HG02852 (cell line): ENCODE measurements at regions not wholly inside any gene's neighbourhood (a gene's known extent, or its start where the extent isn't known, plus 50 kb on each side); places are given as distances from the start of the nearest gene placed in this dataset.
A peak's percentile ranks its signal among the peaks of the same experiment; 100 is the strongest.

Source experiments
- ATAC-seq: cut with Tn5 transposase; IDR thresholded peaks from one replicate; pipeline ENCODE4 v1.9.1; 2021; ENCODE audit warnings: mild to moderate bottlenecking, moderate library complexity; ENCODE audit not compliant: unreplicated experiment

DNA sequence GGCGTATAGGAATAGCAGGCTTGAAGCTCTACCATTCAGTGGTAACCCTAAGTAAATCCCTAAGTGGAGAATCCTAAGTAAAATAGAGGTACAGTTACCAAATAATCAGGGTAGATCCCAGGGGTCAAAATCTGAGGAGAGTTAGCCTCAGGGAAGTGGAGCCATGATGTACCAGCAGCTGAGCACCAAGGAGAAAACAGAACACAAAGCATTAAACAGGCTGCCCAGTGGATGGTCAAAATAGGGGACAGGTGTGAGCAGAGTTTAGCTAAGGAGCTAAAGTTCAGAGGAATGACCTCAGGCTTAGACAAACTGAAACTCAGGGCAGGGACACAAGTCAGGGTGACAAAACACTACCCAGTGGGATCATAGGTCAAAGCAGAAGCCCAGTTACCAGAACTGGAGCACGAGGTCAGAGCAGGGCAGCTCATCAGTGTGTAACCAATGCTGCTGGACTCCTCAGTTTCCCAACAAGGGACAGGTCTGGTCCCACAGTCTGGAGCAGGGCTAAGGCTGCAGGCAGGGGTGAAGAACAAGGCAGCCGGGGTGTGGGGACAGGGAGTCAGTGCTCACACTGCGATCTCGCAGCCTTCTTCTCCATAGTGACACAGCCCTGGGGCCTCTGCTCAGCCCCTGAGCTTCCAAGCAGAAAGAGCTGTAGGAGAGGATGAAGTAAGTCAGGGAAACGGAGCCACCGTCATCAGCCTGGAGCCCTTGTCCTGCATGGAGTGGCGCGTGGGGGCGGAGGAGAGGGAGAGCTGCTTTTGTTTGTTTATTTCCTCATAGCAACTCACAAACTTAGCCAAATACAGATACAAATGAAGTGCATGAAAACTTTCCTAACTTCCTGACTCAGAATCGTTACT, 264.0 kb downstream of the MREG start:
- ATAC-seq: no peak

DNA sequence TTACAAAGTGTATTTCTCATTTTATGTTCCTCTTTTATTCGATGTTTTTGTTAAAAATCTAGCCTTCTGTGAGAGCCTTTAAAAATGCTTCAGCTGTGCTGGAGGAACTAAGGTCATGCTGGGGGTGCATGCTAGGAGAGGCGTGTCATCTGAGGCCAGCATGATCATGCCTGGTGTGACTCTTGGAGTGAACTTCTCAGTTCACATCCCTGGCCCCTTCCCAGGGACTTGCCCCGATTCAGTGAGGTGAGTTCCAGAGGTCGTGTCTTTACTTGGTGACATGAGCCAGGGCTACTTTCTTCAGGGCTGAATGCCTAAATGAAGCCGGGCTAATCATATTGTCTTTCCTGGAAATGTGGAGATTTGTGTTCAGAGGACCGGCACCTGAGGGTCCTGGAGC, 264.9 kb downstream of the MREG start:
- no peak for ATAC-seq

DNA sequence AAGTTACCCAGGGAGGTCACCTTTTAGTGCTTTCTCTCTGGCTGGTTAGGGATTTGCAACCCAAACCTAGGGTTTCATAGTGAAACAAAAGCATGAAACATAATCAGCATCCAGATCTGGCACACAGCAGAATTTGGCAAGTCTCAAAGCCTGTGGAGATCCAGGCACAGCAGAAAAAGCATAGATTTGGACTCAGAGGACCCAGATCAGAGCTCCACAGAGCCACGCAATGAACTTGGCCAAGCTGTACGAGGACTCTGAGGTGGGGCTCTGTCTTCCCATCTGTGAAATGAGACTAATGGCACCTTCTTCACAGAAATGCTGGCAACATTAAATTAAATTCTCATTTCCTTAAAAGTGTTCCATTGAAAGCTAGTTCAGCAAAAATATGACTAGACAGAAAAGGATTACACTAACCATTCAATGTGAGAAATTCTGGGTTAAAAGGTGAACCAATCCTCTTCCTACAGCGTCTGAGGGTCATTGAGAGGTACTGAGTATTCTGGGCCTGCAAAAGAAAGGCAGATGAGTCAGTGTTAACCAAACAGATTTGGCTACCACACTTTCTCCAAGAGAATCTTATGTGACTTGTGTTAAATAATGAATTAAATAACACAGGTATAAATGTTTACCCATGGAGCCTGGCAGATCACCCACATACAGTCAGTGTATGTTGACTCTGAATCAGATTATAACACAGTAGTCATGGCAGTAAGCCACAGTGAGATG, 266.3 kb downstream of the MREG start:
- no peak for ATAC-seq

DNA sequence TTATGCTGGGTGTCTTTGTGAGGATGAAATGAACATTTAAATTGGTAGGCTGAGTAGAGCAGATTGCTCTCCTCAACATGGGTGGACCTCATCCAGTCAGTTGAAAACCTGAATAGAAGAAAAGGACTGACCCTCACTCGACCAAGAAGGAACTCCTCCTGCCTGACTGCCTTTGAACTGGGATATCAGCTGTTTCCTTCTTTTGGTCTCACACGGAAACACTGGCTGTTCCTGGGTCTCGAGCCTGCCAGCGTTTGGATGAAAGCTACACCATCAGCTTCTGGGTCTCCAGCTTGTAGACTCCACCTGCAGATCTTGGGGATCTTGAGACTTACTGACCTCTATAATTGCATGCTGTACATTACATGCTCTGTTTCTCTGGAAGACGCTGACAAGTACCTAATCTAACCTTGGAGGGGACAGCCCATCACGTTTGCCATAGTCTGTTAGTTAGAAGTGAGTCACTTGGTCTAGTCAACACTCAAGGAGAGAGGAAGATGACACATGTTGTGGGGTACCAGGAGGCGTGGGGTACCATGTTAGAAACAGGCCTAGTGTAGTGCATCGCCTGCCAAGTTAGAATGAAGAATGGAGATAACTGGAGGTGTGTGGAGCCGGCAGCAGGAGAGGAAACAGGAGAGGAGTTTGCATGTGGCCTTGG, 267.0 kb downstream of the MREG start:
- no peak for ATAC-seq

DNA sequence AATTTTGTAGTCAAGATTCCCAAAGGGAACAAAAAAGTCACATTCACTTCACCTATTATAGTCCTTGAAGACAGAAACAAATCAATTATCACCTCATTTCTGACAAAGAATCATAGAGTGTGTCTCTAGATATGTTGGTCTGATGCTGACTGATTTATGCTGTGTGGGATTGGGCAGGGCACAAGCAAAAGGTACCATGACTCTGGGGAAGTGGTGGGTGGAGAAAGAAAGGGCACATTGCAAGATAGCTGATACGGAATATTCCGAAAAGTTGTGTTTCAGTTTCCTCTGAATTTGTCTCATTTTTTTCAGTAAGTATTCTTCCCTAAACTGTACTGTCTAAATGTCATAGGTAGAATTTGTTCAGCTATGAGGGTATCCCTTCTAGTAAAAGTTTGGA, 268.0 kb downstream of the MREG start:
- no peak for ATAC-seq

DNA sequence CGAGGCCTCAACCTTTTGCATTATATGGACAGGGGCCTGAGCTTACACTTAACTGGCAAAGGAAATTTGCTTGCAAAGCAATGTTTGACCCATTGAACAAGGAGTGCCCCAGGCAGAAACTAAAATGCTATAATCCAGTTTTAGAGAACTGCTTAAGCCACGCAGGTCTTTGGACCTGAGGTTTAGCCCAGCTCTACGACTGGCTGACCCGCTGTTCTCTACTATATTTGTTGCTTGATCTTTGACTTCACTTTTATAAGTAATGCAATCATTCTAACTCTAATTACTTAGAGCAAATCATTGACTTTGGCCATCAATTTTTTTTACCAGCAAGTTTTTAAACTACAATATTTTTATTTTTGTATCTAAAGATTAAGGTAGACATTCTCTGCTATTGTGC, 268.8 kb downstream of the MREG start:
- ATAC-seq: no peak

DNA sequence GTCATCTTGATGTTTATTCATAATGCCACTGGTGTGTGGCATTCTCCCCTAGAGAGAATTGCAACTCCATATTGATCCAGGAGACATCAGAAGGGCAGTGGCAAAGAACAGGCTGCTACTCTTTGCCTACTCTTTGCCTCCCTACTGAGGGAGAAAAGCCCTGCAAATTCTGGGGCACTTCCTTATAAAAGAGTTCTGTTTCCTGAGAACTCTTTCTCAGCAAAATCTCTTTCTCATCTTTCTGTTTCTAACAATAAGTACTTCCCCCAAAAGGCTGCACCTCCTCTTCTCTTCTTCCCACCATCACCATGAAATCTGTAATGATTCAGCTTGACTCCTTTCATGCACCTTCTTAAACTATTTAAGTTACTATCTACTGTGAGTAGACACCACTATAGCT, 270.3 kb downstream of the MREG start:
- ATAC-seq: no peak

DNA sequence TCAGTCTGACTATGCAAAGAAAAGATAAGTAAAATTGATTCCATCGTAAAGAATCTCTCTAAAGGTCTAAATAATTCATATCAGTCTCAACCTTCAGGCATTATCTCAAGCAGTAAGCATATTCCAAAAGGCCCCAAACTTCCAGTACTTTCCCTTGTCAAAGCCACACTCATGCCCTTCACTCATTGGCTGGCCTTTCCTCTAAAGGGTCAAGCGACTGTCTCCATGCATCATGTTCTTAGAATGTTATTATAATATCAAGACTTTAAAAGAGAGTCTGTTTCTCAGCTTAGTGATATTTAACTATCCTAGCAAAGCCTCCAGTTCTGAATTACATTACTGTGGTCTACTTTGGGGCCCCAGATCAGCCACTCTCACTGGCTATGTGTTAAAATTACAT, 271.3 kb downstream of the MREG start:
- ATAC-seq: no peak

DNA sequence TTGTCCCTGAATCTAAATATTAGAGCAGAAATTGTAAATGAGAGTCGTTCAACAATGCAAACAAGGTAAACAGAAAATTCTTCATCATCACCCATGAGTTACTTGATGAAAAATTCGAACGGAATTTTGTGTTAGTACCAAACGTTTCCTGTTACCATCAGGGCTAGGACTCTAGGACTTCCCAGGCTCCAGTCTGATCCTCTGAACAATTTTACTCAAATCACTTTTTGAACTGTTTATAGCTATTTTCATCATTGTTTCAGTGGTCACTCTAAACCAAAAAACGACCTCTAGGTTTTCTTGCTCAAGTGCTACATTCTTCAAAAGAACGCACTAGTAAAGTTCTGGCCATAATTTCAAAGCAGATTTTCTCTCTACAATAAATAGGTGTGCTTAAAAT, 273.3 kb downstream of the MREG start:
- ATAC-seq: no peak

DNA sequence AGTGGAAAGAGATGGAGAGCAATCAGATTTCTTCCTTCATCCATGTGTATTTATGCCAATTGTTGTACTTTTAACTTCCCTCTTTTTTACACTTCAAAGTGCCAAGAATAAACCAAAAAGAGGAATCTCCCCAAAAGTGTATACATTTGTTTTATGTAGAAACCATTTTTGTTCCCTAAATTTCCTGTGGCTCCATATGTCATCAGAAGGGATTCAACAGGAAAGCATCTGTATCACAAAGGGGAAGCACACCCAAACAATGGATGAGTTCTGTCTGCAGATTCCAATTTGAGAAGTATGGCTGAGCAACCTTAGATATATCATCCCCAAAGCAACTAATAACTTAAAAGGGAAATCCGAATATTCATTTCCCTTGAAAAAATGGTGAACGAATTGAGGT, 275.0 kb downstream of the MREG start:
- no peak for ATAC-seq

DNA sequence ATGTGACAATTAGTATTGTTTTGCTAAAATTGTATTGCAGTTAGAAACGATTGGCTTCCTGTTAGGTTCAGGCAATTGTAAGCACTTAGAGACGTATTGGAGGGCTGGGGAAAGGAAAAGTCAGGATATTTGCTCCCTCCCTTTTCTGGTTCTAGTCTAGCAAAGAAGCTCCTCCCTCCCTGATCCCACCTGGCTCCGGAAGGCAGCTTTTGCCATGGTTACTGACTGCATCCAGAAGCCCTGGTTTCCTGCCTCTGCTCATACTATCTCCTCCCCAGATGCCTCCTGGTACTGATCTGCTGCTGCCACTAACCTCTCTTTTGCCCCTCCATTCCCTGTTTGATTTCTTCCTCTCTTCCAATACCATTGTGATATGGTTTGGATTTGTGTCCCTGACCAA, 275.9 kb downstream of the MREG start:
- no peak for ATAC-seq

DNA sequence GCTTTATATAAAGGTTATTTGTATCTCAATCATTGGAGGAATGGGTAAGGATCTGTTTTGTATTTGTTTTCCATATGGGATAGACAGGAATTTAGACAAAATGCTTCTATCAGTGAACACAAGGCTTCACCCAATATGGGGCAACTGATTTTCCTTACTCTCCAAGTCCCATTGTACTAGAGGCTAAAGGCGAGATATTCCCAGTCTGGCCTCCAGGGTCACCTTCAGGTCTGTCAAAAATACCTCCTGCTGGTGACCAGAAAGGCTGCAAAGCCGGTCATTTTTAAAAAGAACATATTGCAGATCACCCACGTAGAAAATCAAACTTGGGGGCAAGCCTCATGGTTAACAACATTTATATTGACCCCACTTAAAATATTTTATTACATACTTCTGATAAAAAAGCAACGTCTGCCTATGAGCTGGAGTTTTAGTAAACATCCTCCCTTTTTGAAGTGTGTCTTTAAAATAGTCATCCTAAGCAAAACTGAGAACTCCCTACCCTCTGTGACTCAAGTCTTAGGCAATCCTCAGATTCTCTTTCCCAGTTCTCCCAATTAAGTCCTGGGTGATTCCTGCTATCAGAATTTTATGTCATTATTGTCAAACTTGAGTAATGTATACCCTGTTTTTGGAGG, 276.6 kb downstream of the MREG start:
- ATAC-seq: no peak

DNA sequence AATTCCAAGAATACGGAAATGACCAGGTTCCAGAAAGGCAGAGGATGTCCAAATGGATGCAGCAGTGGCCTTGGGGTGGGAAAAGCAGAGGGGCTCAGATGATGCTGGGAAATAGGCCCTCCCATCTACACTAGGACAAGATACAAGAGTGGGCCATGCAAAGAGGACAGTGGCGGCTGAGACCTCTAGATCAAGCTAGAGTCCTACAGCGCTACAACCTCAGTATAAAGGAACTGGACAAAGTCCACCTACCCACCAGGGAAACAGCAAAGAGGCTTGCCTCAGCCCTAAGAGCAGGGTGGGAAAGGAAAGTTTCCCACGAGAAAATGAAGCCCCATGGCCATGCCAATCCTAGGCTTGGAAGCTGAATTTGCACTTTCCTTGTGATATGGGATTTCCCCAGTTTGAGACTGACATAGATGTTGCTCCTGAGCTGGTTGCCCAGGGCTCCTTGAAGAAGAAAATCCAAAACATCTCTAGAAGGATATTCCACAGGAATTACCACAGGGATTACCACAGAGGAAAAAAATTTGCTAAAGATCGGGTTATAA, 282.2 kb downstream of the MREG start:
- ATAC-seq: no peak

DNA sequence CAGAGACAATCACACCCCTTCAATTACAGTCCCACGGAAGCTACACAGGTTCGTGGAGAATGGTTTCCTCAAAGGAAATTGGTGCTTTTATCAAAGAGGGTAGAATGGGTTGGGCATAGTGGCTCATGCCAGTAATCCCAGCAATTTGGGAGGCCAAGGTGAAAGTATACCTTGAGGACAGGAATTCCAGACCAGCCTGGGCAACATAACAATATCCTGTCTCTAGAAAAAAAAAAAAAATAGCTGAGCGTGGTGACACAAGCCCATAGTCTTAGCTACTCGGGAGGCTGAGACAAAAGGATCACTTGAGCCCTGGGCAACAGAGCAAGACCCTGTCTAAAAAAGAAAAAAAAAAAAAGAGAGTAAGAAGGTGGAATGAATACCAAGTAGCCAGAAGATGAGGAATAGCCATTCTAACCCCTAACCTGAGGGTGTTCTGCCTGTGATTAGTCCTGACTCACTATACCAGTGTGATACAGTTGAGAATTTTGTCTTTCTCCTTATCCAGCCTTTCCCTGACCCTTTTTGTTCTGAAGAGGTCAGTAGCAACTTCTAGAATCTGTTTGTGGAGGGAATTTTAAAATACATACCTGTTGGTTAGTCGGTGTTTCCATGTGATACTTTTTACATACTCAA, 283.2 kb downstream of the MREG start:
- no peak for ATAC-seq

DNA sequence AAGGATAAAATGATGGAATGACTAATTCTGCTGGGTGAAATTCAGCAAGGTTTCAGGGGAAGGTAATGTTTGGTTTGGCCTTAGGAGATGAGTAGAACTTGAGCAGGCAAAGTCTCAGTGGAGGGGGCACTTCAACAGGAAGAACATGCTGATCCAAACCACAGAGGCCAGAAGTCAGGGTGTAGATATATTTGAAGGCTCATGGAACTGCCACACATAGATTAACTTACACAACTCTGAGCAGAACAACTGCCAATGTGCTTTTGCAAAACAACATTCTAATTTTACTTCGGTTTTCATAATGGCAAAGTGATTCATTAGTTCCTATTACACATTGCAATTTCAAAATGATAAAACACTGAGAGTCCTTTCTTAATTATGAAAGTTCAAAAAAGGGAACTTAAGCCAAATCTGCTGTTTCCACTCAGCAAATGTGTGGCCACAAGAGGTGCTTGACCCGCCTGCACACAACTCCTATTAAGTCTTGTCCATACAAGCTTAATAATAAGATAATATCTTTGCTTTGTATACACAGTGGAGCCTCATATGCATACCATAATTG, 284.8 kb downstream of the MREG start:
- peak; percentile 55 for ATAC-seq

DNA sequence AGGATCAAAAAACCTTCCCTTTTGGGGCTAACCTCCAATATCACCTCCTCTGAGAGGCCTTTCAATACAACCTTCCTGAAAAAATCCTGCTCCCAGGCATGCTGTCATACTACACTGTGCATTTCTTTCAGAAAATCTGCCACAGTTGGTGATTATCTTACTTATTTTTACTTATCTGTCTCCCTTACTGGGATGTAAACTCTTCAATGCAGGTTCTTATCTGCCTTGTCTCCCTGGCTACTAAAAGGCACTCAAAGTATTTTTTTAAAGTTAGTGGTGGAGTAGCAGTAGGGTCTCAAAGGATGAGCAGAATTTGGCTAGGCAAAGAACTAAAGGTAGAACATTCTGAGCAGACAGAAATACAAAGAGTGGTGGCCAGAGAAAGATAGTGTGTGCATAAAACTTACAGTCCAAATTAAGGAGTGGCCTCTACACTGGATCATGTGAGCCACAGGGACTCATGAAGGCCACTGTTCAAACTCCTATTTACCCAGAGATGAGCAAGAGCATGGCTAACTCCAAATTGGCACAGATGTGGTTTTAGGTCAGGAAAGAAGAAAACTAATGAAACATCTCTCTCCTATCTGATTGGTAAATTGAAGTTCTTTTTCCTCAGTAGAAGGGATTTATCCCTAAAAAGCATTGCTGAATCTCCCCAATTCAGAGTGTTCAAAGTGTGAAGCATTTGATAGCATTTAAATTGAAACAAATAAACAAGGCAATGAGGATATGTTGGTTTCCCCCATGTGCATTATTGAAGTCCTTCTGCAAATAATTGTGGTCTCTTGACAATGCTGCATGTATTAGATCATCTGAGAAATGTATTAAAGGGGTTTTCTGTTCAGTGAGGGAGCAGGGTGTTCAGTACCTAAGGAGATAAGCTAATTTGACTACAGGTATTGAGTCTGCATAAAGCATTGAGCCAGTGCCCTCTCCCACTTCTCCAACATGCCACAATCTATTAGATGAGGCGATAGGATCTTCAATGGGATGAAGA, 285.5 kb downstream of the MREG start:
- no peak for ATAC-seq

DNA sequence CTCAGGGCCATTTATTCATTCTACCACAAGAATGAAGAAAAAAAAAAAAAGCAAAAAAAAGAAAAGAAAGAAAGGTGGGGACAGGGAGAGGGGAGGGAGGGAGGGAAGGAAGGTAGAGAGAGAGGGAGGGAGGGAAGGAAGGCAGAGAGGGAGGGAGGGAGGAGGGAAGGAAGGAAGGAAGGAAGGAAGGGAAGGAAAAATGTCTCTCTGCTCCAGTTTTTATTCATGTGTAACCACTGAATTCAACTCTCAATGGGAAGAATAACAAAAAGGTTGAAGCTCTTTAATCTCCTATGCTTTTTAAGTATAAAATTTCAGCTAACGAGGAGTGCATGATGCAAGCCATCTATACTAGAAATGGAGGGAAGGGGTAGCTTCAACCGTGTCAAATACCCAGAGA, 287.3 kb downstream of the MREG start:
- ATAC-seq: no peak

DNA sequence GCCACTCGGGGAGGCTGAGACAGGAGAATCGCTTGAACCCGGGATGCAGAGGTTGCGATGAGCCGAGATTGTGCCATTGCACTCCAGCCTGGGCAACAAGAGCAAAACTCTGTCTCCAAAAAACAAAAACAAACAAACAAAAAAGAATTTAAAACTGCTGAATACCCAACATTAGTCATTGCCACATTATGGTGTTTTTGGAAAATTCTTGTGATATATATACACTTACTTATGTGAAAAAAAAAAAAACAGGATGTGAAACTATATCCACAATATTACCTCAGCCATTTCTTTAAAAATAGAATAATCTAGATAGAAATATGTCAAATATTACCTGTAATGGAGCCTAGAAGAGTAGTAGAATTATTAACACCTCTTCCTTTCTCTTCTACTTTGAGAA, 288.3 kb upstream of the FN1 start:
- ATAC-seq: no peak

DNA sequence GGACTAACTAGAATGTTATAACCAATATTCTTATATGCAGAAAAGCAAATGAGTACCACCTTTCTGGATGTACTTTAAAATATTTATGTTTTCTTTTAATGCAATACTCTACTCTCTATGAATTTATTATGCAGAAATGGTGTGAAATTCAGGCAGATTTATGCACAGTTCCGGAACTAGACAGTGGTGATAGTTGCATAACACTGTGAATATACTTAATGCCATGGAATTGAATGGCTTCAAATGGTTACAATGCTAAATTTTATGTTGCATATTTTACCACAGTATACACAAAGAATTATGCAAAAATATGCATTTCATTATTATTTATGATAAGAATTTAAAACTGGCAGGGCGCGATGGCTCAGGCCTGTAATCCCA, 287.8 kb upstream of the FN1 start:
- no peak for ATAC-seq
